Caco-2 (cell line): ENCODE measurements at regions not wholly inside any gene's neighbourhood (a gene's known extent, or its start where the extent isn't known, plus 50 kb on each side); places are given as distances from the start of the nearest gene placed in this dataset.
A peak's percentile ranks its signal among the peaks of the same experiment; 100 is the strongest.

Experiments
- BruUV-seq: library from RNA; stranded (reverse); fragments of 400-500 nt; replicated peaks from 2 replicates; lab custom pipeline; 2021; lab: Mats Ljungman, UMichigan
- CTCF ChIA-PET: fragments of 300-600 bp; sonication (Branson Sonifier 250); formaldehyde crosslinking; loops from one replicate; lab custom pipeline; 2022; ENCODE audit warnings: antibody characterized with exemption; lab: Charles Lee
- POLR2A ChIA-PET: fragments of 300-600 bp; sonication (Branson Sonifier 250); formaldehyde crosslinking; loops from one replicate; lab custom pipeline; 2022; ENCODE audit warnings: antibody characterized with exemption; lab: Charles Lee
- DNase-seq, 2 experiments: peaks; one replicate each; pipeline versions ENCODE4 v3.0.0 to v3.0.0-alpha.2; 2020 to 2022
- H3K27me3 ChIP-seq: replicated peaks from 2 replicates; pipeline ENCODE4 v1.6.0; 2011; ENCODE audit warnings: low read length; ENCODE audit not compliant: control insufficient read depth, insufficient read depth
- H3K36me3 ChIP-seq: 2 replicates; pipeline ENCODE4 v1.5.1; 2011; ENCODE audit warnings: low read length; ENCODE audit not compliant: control insufficient read depth, insufficient read depth
- H3K4me1 ChIP-seq: fragments of 250-450 bp; sonication (Bioruptor Pico); 2 replicates; pipeline ENCODE4 v1.5.1; 2020; ENCODE audit warnings: mild to moderate bottlenecking
- H3K4me3 ChIP-seq: 2 replicates; pipeline ENCODE4 v1.5.1; 2011; ENCODE audit warnings: low read depth, mild to moderate bottlenecking, control low read depth, low read length
- H3K9me3 ChIP-seq: fragments of 250-450 bp; sonication (Bioruptor Pico); 2 replicates; pipeline ENCODE4 v1.5.1; 2020; ENCODE audit warnings: mild to moderate bottlenecking, moderate library complexity
- H3K27ac Mint-ChIP-seq: one replicate; pipeline ENCODE4 v1.8.0; 2022; ENCODE audit warnings: mixed read lengths; ENCODE audit not compliant: unreplicated experiment
- H3K27me3 Mint-ChIP-seq: one replicate; pipeline ENCODE4 v1.8.0; 2022; ENCODE audit warnings: mixed read lengths; ENCODE audit not compliant: insufficient read depth, unreplicated experiment
- H3K36me3 Mint-ChIP-seq: one replicate; pipeline ENCODE4 v1.8.0; 2022; ENCODE audit warnings: mild to moderate bottlenecking, mixed read lengths; ENCODE audit not compliant: insufficient read depth, unreplicated experiment
- H3K4me1 Mint-ChIP-seq: one replicate; pipeline ENCODE4 v1.8.0; 2022; ENCODE audit warnings: low read depth, mixed read lengths; ENCODE audit not compliant: unreplicated experiment
- H3K4me3 Mint-ChIP-seq: one replicate; pipeline ENCODE4 v1.8.0; 2022; ENCODE audit warnings: mild to moderate bottlenecking, moderate library complexity, mixed read lengths; ENCODE audit not compliant: unreplicated experiment
- H3K9me3 Mint-ChIP-seq: one replicate; pipeline ENCODE4 v1.8.0; 2022; ENCODE audit warnings: mixed read lengths; ENCODE audit not compliant: unreplicated experiment
- CTCF ChIP-seq, 2 experiments: fragments of 200-600 bp in 1 of 2; IDR thresholded peaks; 1 replicate in 1 of 2; 2 replicates in 1 of 2; pipeline versions ENCODE4 v1.5.1 to v1.8.0; 2011 to 2022; ENCODE audit warnings: antibody characterized with exemption in 1 of 2, control low read depth in 1 of 2, inconsistent platforms in 1 of 2, low read depth in 1 of 2, low read length in 1 of 2, mild to moderate bottlenecking in 1 of 2, moderate library complexity in 1 of 2; ENCODE audit not compliant: insufficient read depth in 1 of 2, severe bottlenecking in 1 of 2, unreplicated experiment in 1 of 2
- intact Hi-C: fragments of 100-400 bp; cut with micrococcal nuclease; formaldehyde crosslinking; loops from one replicate; pipeline ENCODE4 v1.10.0; 2022; ENCODE audit not compliant: unreplicated experiment

GRCh38 chr2:201955702-201956141 lies 77.9 kb upstream of the FZD7 start:
- CTCF ChIA-PET = interaction anchor here (1.0 kb wide), 1 partner anchor 95 kb away, joined by 3 read pairs; no protein-coding TSS in a partner anchor
- Mint-ChIP-seq H3K9me3 (no peaks in the 10 kb centered on the region), H3K4me1 (no peaks in the 10 kb centered on the region), H3K27ac (no peak overlapping the region), H3K4me3 (no peak overlapping the region), H3K36me3 (no peaks in the 10 kb centered on the region), H3K27me3 (no peaks in the 10 kb centered on the region)
- Histone ChIP-seq H3K4me3 (no peak overlapping the region), H3K4me1 (no peaks in the 10 kb centered on the region), H3K9me3 (no peaks in the 10 kb centered on the region), H3K27me3 (no peaks in the 10 kb centered on the region), H3K36me3 (no peaks in the 10 kb centered on the region)
- intact Hi-C loops = loop anchor here (2.0 kb wide), 1 partner anchor 95 kb away; no protein-coding TSS in a partner anchor
- no TSS peak for BruUV-seq
- POLR2A ChIA-PET = no interaction called here
- no peak for TF ChIP-seq CTCF (IDR thresholded peaks at IDR 0.05; ENCODE audit: insufficient read depth in 1 of 2, low read depth in 1 of 2, low read length in 1 of 2, severe bottlenecking in 1 of 2, unreplicated experiment in 1 of 2)
- DNase-seq = no peak

- no peak for DNase-seq
- Mint-ChIP-seq H3K9me3 (no peaks in the 10 kb centered on the region), H3K4me1 (no peaks in the 10 kb centered on the region), H3K27me3 (no peaks in the 10 kb centered on the region), H3K27ac (peak overlapping the region; percentile 7), H3K36me3 (no peaks in the 10 kb centered on the region), H3K4me3 (no peak overlapping the region)
- no peaks in the 10 kb centered on the region for H3K9me3 ChIP-seq
- BruUV-seq = no TSS peak
- no peak overlapping the region for H3K4me3 ChIP-seq
- no peaks in the 10 kb centered on the region for H3K27me3 ChIP-seq
- ChIA-PET CTCF (interaction anchor here (1.0 kb wide), 1 partner anchor 96 kb away, joined by 3 read pairs; no protein-coding TSS in a partner anchor), POLR2A (no interaction called here)
- H3K4me1 ChIP-seq = no peaks in the 10 kb centered on the region
- no peak for TF ChIP-seq CTCF (IDR thresholded peaks at IDR 0.05; ENCODE audit: insufficient read depth in 1 of 2, low read depth in 1 of 2, low read length in 1 of 2, severe bottlenecking in 1 of 2, unreplicated experiment in 1 of 2)
- intact Hi-C loops = no loop called here
- no peaks in the 10 kb centered on the region for H3K36me3 ChIP-seq
Observed at GRCh38 chr2:201956361-201956760, 77.3 kb upstream of the FZD7 start.

- H3K9me3 Mint-ChIP-seq = no peaks in the 10 kb centered on the region
- BruUV-seq = no TSS peak
Observed at GRCh38 chr2:201957091-201957490, 76.6 kb upstream of the FZD7 start.

More at GRCh38 chr2:201957091-201957490, 76.6 kb upstream of the FZD7 start:
- no peak for TF ChIP-seq CTCF (IDR thresholded peaks at IDR 0.05; ENCODE audit: insufficient read depth in 1 of 2, low read depth in 1 of 2, low read length in 1 of 2, severe bottlenecking in 1 of 2, unreplicated experiment in 1 of 2)
- H3K36me3 Mint-ChIP-seq = no peaks in the 10 kb centered on the region
- POLR2A ChIA-PET = no interaction called here
- Histone ChIP-seq H3K27me3 (no peaks in the 10 kb centered on the region), H3K4me1 (no peaks in the 10 kb centered on the region), H3K9me3 (no peaks in the 10 kb centered on the region), H3K36me3 (no peaks in the 10 kb centered on the region), H3K4me3 (no peak overlapping the region)
- no peaks in the 10 kb centered on the region for H3K4me1 Mint-ChIP-seq
- CTCF ChIA-PET = no interaction called here
- H3K27me3 Mint-ChIP-seq = no peaks in the 10 kb centered on the region
- no peak for DNase-seq
- no peak overlapping the region for H3K4me3 Mint-ChIP-seq
- no peak overlapping the region for H3K27ac Mint-ChIP-seq
- intact Hi-C loops = no loop called here
